HEK293 (cell line): ENCODE measurements at regions not wholly inside any gene's neighbourhood (a gene's known extent, or its start where the extent isn't known, plus 50 kb on each side); places are given as distances from the start of the nearest gene placed in this dataset.

Experiments used
- BCL6B ChIP-seq: fragments of 450-650 bp; formaldehyde crosslinking; IDR thresholded peaks from 2 replicates; pipeline ENCODE4 v1.5.1; 2017; ENCODE audit warnings: missing biosample characterization, missing genetic modification characterization
- GLIS1 ChIP-seq: fragments of 450-650 bp; formaldehyde crosslinking; IDR thresholded peaks from 2 replicates; pipeline ENCODE4 v1.5.1; 2016; ENCODE audit warnings: missing biosample characterization, missing genetic modification characterization
- INSM2 ChIP-seq: fragments of 450-650 bp; formaldehyde crosslinking; IDR thresholded peaks from 2 replicates; pipeline ENCODE4 v1.5.1; 2016; ENCODE audit warnings: missing biosample characterization, missing genetic modification characterization
- KLF1 ChIP-seq: fragments of 450-650 bp; formaldehyde crosslinking; IDR thresholded peaks from 2 replicates; pipeline ENCODE4 v1.5.1; 2016; ENCODE audit warnings: missing biosample characterization, missing genetic modification characterization
- KLF9 ChIP-seq: fragments of 450-650 bp; formaldehyde crosslinking; IDR thresholded peaks from 2 replicates; pipeline ENCODE4 v1.5.1; 2016; ENCODE audit warnings: missing biosample characterization, missing genetic modification characterization, low read depth
- MEIS1 ChIP-seq: sonication (generic); formaldehyde crosslinking; IDR thresholded peaks from 2 replicates; pipeline ENCODE4 v1.8.1; 2022; ENCODE audit warnings: missing genetic modification reagents, mild to moderate bottlenecking, borderline replicate concordance
- SP3 ChIP-seq: fragments of 450-650 bp; formaldehyde crosslinking; IDR thresholded peaks from 2 replicates; pipeline ENCODE4 v1.5.1; 2016; ENCODE audit warnings: missing biosample characterization, missing genetic modification characterization
- SP7 ChIP-seq: fragments of 450-650 bp; formaldehyde crosslinking; IDR thresholded peaks from 2 replicates; pipeline ENCODE4 v1.5.1; 2016; ENCODE audit warnings: missing biosample characterization, missing genetic modification characterization
- ZBTB1 ChIP-seq: fragments of 450-650 bp; formaldehyde crosslinking; IDR thresholded peaks from 2 replicates; pipeline ENCODE4 v1.5.1; 2016; ENCODE audit warnings: missing biosample characterization, missing genetic modification characterization
- ZBTB8A ChIP-seq: fragments of 450-650 bp; formaldehyde crosslinking; IDR thresholded peaks from 2 replicates; pipeline ENCODE4 v1.5.1; 2016; ENCODE audit warnings: missing biosample characterization, missing genetic modification characterization
- ZFP37 ChIP-seq: fragments of 450-650 bp; formaldehyde crosslinking; IDR thresholded peaks from 2 replicates; pipeline ENCODE4 v1.5.1; 2016; ENCODE audit warnings: missing biosample characterization, missing genetic modification characterization
- ZNF121 ChIP-seq: fragments of 450-650 bp; formaldehyde crosslinking; IDR thresholded peaks from 2 replicates; pipeline ENCODE4 v1.5.1; 2016; ENCODE audit warnings: missing biosample characterization, missing genetic modification characterization
- ZNF138 ChIP-seq: fragments of 450-650 bp; formaldehyde crosslinking; IDR thresholded peaks from 2 replicates; pipeline ENCODE4 v1.5.1; 2016; ENCODE audit warnings: missing biosample characterization, missing genetic modification characterization, borderline replicate concordance
- ZNF302 ChIP-seq: fragments of 450-650 bp; formaldehyde crosslinking; IDR thresholded peaks from 2 replicates; pipeline ENCODE4 v1.5.1; 2016; ENCODE audit warnings: missing biosample characterization, missing genetic modification characterization, low read depth
- ZNF394 ChIP-seq: fragments of 450-650 bp; formaldehyde crosslinking; IDR thresholded peaks from 2 replicates; pipeline ENCODE4 v1.5.1; 2016; ENCODE audit warnings: missing biosample characterization, missing genetic modification characterization, mild to moderate bottlenecking, moderate library complexity, borderline replicate concordance
- ZNF449 ChIP-seq: fragments of 450-650 bp; formaldehyde crosslinking; IDR thresholded peaks from 2 replicates; pipeline ENCODE4 v1.5.1; 2017; ENCODE audit warnings: missing biosample characterization, mild to moderate bottlenecking, missing genetic modification characterization, moderate library complexity
- ZNF48 ChIP-seq: fragments of 450-650 bp; formaldehyde crosslinking; IDR thresholded peaks from 2 replicates; pipeline ENCODE4 v1.5.1; 2016; ENCODE audit warnings: missing biosample characterization, missing genetic modification characterization
- ZNF530 ChIP-seq: fragments of 450-650 bp; formaldehyde crosslinking; IDR thresholded peaks from 2 replicates; pipeline ENCODE4 v1.5.1; 2016; ENCODE audit warnings: low read depth, missing biosample characterization, missing genetic modification characterization
- ZNF555 ChIP-seq: fragments of 450-650 bp; formaldehyde crosslinking; conservative IDR thresholded peaks from 2 replicates; pipeline ENCODE4 v1.5.1; 2017; ENCODE audit warnings: missing biosample characterization, mild to moderate bottlenecking, missing genetic modification characterization, inconsistent platforms
- ZNF626 ChIP-seq: fragments of 450-650 bp; sonication (Bioruptor Pico); formaldehyde crosslinking; IDR thresholded peaks from 2 replicates; pipeline ENCODE4 v1.5.1; 2018; ENCODE audit warnings: missing biosample characterization, missing genetic modification characterization, inconsistent platforms
- ZNF701 ChIP-seq: fragments of 450-650 bp; formaldehyde crosslinking; IDR thresholded peaks from 2 replicates; pipeline ENCODE4 v1.5.1; 2016; ENCODE audit warnings: missing biosample characterization, missing genetic modification characterization
- ZNF768 ChIP-seq: fragments of 450-650 bp; formaldehyde crosslinking; IDR thresholded peaks from 2 replicates; pipeline ENCODE4 v1.5.1; 2018; ENCODE audit warnings: missing biosample characterization, mild to moderate bottlenecking, missing genetic modification characterization
- TF ChIP-seq, protein P1 (sequence below): fragments of 450-650 bp; formaldehyde crosslinking; IDR thresholded peaks from 2 replicates; pipeline ENCODE4 v1.5.1; 2016; ENCODE audit warnings: missing biosample characterization, missing genetic modification characterization
- TF ChIP-seq, protein P2 (sequence below): fragments of 450-650 bp; formaldehyde crosslinking; IDR thresholded peaks from 2 replicates; pipeline ENCODE4 v1.5.1; 2016; ENCODE audit warnings: missing biosample characterization, missing genetic modification characterization
- TF ChIP-seq, protein P3 (sequence below): fragments of 450-650 bp; formaldehyde crosslinking; IDR thresholded peaks from 2 replicates; pipeline ENCODE4 v1.5.1; 2017; ENCODE audit warnings: missing biosample characterization, missing genetic modification characterization

DNA sequence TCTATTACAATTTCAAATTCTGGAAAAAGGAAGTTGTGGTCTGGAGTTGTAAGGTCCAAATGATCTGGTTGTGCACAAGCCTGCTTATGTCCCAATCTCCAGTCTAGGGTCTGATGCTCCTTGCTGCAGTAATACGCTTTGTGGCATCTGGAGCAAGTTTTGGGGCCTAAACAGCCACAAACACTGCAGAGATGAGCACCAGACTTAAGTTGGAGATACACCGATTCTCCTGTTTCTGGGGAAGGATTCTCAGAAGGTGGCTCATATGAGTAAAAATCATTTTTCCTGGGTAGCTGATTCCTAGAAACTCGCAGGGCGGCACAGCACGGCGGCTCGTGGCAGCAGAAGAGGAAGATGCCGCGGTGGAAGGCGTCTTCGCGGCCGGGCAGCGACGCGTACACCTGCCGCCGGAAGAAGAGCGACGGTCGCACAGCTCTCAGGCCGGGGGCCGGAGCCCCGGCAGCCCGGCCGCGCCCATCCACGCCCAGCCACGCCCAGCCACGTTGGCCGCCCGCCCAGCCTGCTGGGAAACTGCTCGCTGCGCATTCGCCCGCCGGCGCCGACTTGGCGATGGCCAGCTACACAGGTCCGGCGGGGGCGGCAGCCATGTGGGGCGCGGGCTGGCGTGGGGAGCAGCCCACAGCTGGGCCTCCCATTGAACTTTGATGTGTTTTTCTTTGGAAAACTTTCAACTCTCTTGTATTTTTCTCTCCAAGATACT lies 129.0 kb downstream of the ASCL4 start (continued):
- TF ChIP-seq ZBTB8A (tag by site-specific recombination) (peak; percentile 99), ZNF555 (no peak), ZNF449 (tag by site-specific recombination) (peak; percentile 99), GLIS1 (tag by site-specific recombination) (peak; percentile 14; the same call in 1 of the 2 replicates), ZNF626 (tag by site-specific recombination) (no peak), ZNF138 (tag by site-specific recombination) (no peak), ZNF701 (tag by site-specific recombination) (no peak), SP3 (peak; percentile 66), ZNF121 (no peak), BCL6B (tag by site-specific recombination) (peak; percentile 48), ZNF394 (tag by site-specific recombination) (no peak), ZBTB1 (tag by site-specific recombination) (no peak), INSM2 (no peak), ZNF48 (tag by site-specific recombination) (no peak), KLF1 (tag by site-specific recombination) (peak; percentile 98), ZNF302 (tag by site-specific recombination) (no peak), ZNF530 (tag by site-specific recombination) (no peak), ZFP37 (tag by site-specific recombination) (peak; percentile 71; the same call in 1 of the 2 replicates), ZNF768 (tag by site-specific recombination) (no peak), KLF9 (peak; percentile 96), SP7 (tag by site-specific recombination) (0 out of 2 replicates have a peak, but pooled peaks have one; percentile 33), MEIS1 (CRISPR knock-in tag) (no peak)
- TF ChIP-seq, protein P1, sequence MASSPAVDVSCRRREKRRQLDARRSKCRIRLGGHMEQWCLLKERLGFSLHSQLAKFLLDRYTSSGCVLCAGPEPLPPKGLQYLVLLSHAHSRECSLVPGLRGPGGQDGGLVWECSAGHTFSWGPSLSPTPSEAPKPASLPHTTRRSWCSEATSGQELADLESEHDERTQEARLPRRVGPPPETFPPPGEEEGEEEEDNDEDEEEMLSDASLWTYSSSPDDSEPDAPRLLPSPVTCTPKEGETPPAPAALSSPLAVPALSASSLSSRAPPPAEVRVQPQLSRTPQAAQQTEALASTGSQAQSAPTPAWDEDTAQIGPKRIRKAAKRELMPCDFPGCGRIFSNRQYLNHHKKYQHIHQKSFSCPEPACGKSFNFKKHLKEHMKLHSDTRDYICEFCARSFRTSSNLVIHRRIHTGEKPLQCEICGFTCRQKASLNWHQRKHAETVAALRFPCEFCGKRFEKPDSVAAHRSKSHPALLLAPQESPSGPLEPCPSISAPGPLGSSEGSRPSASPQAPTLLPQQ (tag by site-specific recombination) = peak; percentile 26
- TF ChIP-seq, protein P2, sequence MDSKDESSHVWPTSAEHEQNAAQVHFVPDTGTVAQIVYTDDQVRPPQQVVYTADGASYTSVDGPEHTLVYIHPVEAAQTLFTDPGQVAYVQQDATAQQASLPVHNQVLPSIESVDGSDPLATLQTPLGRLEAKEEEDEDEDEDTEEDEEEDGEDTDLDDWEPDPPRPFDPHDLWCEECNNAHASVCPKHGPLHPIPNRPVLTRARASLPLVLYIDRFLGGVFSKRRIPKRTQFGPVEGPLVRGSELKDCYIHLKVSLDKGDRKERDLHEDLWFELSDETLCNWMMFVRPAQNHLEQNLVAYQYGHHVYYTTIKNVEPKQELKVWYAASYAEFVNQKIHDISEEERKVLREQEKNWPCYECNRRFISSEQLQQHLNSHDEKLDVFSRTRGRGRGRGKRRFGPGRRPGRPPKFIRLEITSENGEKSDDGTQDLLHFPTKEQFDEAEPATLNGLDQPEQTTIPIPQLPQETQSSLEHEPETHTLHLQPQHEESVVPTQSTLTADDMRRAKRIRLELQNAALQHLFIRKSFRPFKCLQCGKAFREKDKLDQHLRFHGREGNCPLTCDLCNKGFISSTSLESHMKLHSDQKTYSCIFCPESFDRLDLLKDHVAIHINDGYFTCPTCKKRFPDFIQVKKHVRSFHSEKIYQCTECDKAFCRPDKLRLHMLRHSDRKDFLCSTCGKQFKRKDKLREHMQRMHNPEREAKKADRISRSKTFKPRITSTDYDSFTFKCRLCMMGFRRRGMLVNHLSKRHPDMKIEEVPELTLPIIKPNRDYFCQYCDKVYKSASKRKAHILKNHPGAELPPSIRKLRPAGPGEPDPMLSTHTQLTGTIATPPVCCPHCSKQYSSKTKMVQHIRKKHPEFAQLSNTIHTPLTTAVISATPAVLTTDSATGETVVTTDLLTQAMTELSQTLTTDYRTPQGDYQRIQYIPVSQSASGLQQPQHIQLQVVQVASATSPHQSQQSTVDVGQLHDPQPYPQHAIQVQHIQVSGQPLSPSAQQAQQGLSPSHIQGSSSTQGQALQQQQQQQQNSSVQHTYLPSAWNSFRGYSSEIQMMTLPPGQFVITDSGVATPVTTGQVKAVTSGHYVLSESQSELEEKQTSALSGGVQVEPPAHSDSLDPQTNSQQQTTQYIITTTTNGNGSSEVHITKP = peak; percentile 76
- TF ChIP-seq, protein P3, sequence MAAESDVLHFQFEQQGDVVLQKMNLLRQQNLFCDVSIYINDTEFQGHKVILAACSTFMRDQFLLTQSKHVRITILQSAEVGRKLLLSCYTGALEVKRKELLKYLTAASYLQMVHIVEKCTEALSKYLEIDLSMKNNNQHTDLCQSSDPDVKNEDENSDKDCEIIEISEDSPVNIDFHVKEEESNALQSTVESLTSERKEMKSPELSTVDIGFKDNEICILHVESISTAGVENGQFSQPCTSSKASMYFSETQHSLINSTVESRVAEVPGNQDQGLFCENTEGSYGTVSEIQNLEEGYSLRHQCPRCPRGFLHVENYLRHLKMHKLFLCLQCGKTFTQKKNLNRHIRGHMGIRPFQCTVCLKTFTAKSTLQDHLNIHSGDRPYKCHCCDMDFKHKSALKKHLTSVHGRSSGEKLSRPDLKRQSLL (tag by site-specific recombination) = no peak
